HCT116 (cell line): ENCODE measurements at regions not wholly inside any gene's neighbourhood (a gene's known extent, or its start where the extent isn't known, plus 50 kb on each side); places are given as distances from the start of the nearest gene placed in this dataset.

Source experiments
- ATAC-seq: fragments of 200-7000 bp; cut with Tn5 transposase; 2 replicates; pipeline ENCODE4 v1.9.1; 2020; ENCODE audit warnings: mild to moderate bottlenecking, moderate library complexity
- BruUV-seq: library from RNA; stranded (reverse); fragments of 400-500 nt; replicated peaks from 2 replicates; lab custom pipeline; 2021; lab: Mats Ljungman, UMichigan
- CTCF ChIA-PET: fragments of 300-600 bp; sonication (Branson Sonifier 250); formaldehyde crosslinking; loops from one replicate; lab custom pipeline; 2021; ENCODE audit warnings: antibody characterized with exemption; lab: Charles Lee
- POLR2A ChIA-PET: fragments of 300-600, 350-600 bp; sonication (Branson Sonifier 250); formaldehyde crosslinking; loops from one replicate; lab custom pipeline; 2021; ENCODE audit warnings: antibody characterized with exemption; lab: Charles Lee
- RAD21 ChIA-PET, 2 experiments: fragments of 300-600 bp; sonication (Branson Sonifier 250); formaldehyde crosslinking; loops; one replicate each; lab custom pipeline; 2023; ENCODE audit warnings: low total read pairs in 2 of 2; ENCODE audit not compliant: uncharacterized antibody in 2 of 2, unreplicated experiment in 2 of 2, low non-redundant PET in 1 of 2; lab: Charles Lee
- DNase-seq: peaks from one replicate; pipeline ENCODE4 v3.0.0-alpha.2; 2010; ENCODE audit warnings: low read depth, low spot score
- H2AFZ ChIP-seq: fragments of 200-600 bp; shearing (Covaris generic), sonication (generic); 2 replicates; pipeline ENCODE4 v1.6.1; 2017; ENCODE audit warnings: low read depth, mixed run types, mixed read lengths, antibody characterized with exemption, low read length; ENCODE audit not compliant: poor library complexity, severe bottlenecking
- H3K27ac ChIP-seq: 2 replicates; pipeline ENCODE4 v1.5.1; 2012; ENCODE audit warnings: low read depth, low read length
- H3K27me3 ChIP-seq: fragments of 200-600 bp; sonication (generic); 2 replicates; pipeline ENCODE4 v1.6.1; 2016; ENCODE audit warnings: mixed run types, low read length, mixed read lengths; ENCODE audit not compliant: insufficient read depth
- H3K36me3 ChIP-seq, 2 experiments: fragments of 200-500 bp in 1 of 2; fragments of 200-600 bp in 1 of 2; sonication (Bioruptor generic) in 1 of 2; sonication (generic) in 1 of 2; 2 replicates each; pipeline versions ENCODE4 v1.5.1 to v1.6.1; 2014 to 2016; ENCODE audit warnings: low read length in 2 of 2, inconsistent platforms in 1 of 2, mixed read lengths in 1 of 2, mixed run types in 1 of 2; ENCODE audit not compliant: insufficient read depth in 2 of 2, control insufficient read depth in 1 of 2
- H3K4me1 ChIP-seq, 2 experiments: fragments of 200-600 bp in 1 of 2; sonication (generic) in 1 of 2; 2 replicates each; pipeline versions ENCODE4 v1.5.1 to v1.6.1; 2012 to 2017; ENCODE audit warnings: low read length in 2 of 2, inconsistent platforms in 1 of 2, mild to moderate bottlenecking in 1 of 2, mixed read lengths in 1 of 2, mixed run types in 1 of 2, moderate library complexity in 1 of 2; ENCODE audit not compliant: insufficient read depth in 2 of 2, control insufficient read depth in 1 of 2
- H3K4me2 ChIP-seq: fragments of 200-600 bp; sonication (generic); 2 replicates; pipeline ENCODE4 v1.6.1; 2017; ENCODE audit warnings: mixed run types, low read length, mixed read lengths
- H3K4me3 ChIP-seq, 2 experiments: fragments of 200-600 bp in 1 of 2; sonication (generic) in 1 of 2; replicated peaks in 1 of 2; 2 replicates each; pipeline ENCODE4 v1.5.1; 2011 to 2016; ENCODE audit warnings: low read length in 2 of 2, control low read depth in 1 of 2, low read depth in 1 of 2, mild to moderate bottlenecking in 1 of 2, mixed read lengths in 1 of 2, mixed run types in 1 of 2
- H3K79me2 ChIP-seq: fragments of 200-600 bp; sonication (generic); 2 replicates; pipeline ENCODE4 v1.6.1; 2017; ENCODE audit warnings: mild to moderate bottlenecking, mixed run types, low read length, moderate library complexity, mixed read lengths; ENCODE audit not compliant: insufficient read depth
- H3K9ac ChIP-seq: fragments of 200-600 bp; sonication (generic); 2 replicates; pipeline ENCODE4 v1.6.1; 2016; ENCODE audit warnings: low read length, mixed read lengths
- H3K9me2 ChIP-seq: fragments of 200-600 bp; sonication (generic), shearing (Covaris generic); 2 replicates; pipeline ENCODE4 v1.6.1; 2017; ENCODE audit warnings: mixed run types, mild to moderate bottlenecking, moderate library complexity; ENCODE audit not compliant: insufficient read depth
- H3K9me3 ChIP-seq, 2 experiments: fragments of 200-500 bp in 1 of 2; fragments of 200-600 bp in 1 of 2; sonication (Bioruptor generic) in 1 of 2; sonication (generic) in 1 of 2; 2 replicates each; pipeline ENCODE4 v1.6.1; 2014 to 2017; ENCODE audit warnings: low read length in 2 of 2, mixed read lengths in 2 of 2, inconsistent platforms in 1 of 2, low read depth in 1 of 2, mild to moderate bottlenecking in 1 of 2, mixed run types in 1 of 2, moderate library complexity in 1 of 2; ENCODE audit not compliant: control insufficient read depth in 1 of 2, insufficient read depth in 1 of 2
- H4K20me1 ChIP-seq: fragments of 200-600 bp; sonication (generic), shearing (Covaris generic); 2 replicates; pipeline ENCODE4 v1.6.1; 2017; ENCODE audit warnings: mixed run types, mild to moderate bottlenecking, moderate library complexity; ENCODE audit not compliant: insufficient read depth
- CEBPB ChIP-seq: IDR thresholded peaks from 2 replicates; pipeline ENCODE4 v1.6.1; 2012; ENCODE audit warnings: low read depth
- EGR1 ChIP-seq: IDR thresholded peaks from 2 replicates; pipeline ENCODE4 v1.6.1; 2012; ENCODE audit warnings: low read depth
- ELF1 ChIP-seq: IDR thresholded peaks from 2 replicates; pipeline ENCODE4 v1.6.1; 2012; ENCODE audit warnings: low read depth, borderline replicate concordance
- EZH2phosphoT487 ChIP-seq: fragments of 200-600 bp; IDR thresholded peaks from 2 replicates; pipeline ENCODE4 v1.6.1; 2018; ENCODE audit warnings: antibody characterized with exemption, borderline replicate concordance
- FOSL1 ChIP-seq: IDR thresholded peaks from 2 replicates; pipeline ENCODE4 v1.6.1; 2012; ENCODE audit warnings: low read depth
- JUND ChIP-seq: IDR thresholded peaks from 2 replicates; pipeline ENCODE4 v1.6.1; 2012
- SIN3A ChIP-seq: IDR thresholded peaks from 2 replicates; pipeline ENCODE4 v1.6.1; 2012; ENCODE audit warnings: low read depth
- SP1 ChIP-seq: IDR thresholded peaks from 2 replicates; pipeline ENCODE4 v1.6.1; 2012; ENCODE audit warnings: low read depth
- intact Hi-C: fragments of 100-400 bp; cut with micrococcal nuclease; formaldehyde crosslinking; loops from 2 replicates; pipeline ENCODE4 v1.10.0; 2022
- TF ChIP-seq, protein P1 (sequence below), 3 experiments: fragments of 200-600 bp in 1 of 3; sonication (generic) in 1 of 3; IDR thresholded peaks in 2 of 3; conservative IDR thresholded peaks in 1 of 3; 2 replicates each; pipeline ENCODE4 v1.5.1; 2012 to 2017; ENCODE audit warnings: low read depth in 2 of 3, low read length in 2 of 3, antibody characterized with exemption in 1 of 3, borderline replicate concordance in 1 of 3, control low read depth in 1 of 3, mild to moderate bottlenecking in 1 of 3, mixed read lengths in 1 of 3, mixed run types in 1 of 3, moderate library complexity in 1 of 3; ENCODE audit not compliant: insufficient read depth in 1 of 3

DNA sequence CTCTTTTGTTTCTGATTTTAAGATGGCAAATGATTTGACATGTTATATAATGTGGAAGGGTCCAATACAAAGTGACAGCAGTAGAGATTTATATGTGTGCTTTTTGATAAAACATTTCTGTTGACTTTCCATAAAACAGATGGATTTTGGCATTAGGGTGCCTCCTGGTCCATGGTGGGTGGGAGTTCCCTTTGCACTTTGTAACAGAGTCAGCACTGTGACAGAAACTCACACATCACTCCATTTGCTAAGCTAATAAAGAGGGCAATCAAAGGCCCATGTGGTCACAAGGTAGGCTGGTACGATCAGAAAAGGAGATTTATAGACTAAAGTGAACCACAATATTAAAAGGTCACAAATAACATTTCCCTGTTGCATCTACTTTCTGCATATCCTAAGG is 93.3 kb upstream of the NT5C1B start:
- BruUV-seq = no TSS peak
- Histone ChIP-seq H3K36me3 (no peaks in the 10 kb centered on the region), H3K9me2 (no peaks in the 10 kb centered on the region), H3K4me2 (no peak overlapping the region), H2AFZ (no peak overlapping the region), H3K79me2 (no peaks in the 10 kb centered on the region), H3K4me3 (no peak overlapping the region), H4K20me1 (no peaks in the 10 kb centered on the region), H3K9ac (no peak overlapping the region), H3K4me1 (no peaks in the 10 kb centered on the region), H3K27me3 (peaks cover 13% of the 10 kb centered on the region), H3K27ac (no peak overlapping the region), H3K9me3 (no peaks in the 10 kb centered on the region)
- ATAC-seq (no peak), DNase-seq (no peak)
- POLR2A ChIA-PET = no interaction called here
- no peak for TF ChIP-seq SIN3A
- no peak for TF ChIP-seq ELF1
- TF ChIP-seq FOSL1 = no peak
- RAD21 ChIA-PET = no interaction called here
- CTCF ChIA-PET = no interaction called here
- intact Hi-C loops = no loop called here

- H3K27ac ChIP-seq = no peak overlapping the region
- H2AFZ ChIP-seq = no peak overlapping the region
- no peaks in the 10 kb centered on the region for H4K20me1 ChIP-seq
- intact Hi-C loops = no loop called here
- no peaks in the 10 kb centered on the region for H3K36me3 ChIP-seq
- no peaks in the 10 kb centered on the region for H3K79me2 ChIP-seq
- H3K4me3 ChIP-seq = no peak overlapping the region
- TF ChIP-seq SP1 (no peak), EZH2phosphoT487 (no peak), CEBPB (no peak), FOSL1 (no peak), EGR1 (no peak), JUND (no peak), SIN3A (no peak)
- TF ChIP-seq, protein P1, sequence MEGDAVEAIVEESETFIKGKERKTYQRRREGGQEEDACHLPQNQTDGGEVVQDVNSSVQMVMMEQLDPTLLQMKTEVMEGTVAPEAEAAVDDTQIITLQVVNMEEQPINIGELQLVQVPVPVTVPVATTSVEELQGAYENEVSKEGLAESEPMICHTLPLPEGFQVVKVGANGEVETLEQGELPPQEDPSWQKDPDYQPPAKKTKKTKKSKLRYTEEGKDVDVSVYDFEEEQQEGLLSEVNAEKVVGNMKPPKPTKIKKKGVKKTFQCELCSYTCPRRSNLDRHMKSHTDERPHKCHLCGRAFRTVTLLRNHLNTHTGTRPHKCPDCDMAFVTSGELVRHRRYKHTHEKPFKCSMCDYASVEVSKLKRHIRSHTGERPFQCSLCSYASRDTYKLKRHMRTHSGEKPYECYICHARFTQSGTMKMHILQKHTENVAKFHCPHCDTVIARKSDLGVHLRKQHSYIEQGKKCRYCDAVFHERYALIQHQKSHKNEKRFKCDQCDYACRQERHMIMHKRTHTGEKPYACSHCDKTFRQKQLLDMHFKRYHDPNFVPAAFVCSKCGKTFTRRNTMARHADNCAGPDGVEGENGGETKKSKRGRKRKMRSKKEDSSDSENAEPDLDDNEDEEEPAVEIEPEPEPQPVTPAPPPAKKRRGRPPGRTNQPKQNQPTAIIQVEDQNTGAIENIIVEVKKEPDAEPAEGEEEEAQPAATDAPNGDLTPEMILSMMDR (IDR thresholded peaks at IDR 0.05 in 2 of 3, conservative IDR thresholded peaks at IDR 0.05 in 1 of 3; ENCODE audit: borderline replicate concordance in 1 of 3, insufficient read depth in 1 of 3, low read depth in 2 of 3, low read length in 2 of 3) = no peak
- ChIA-PET CTCF (no interaction called here), POLR2A (no interaction called here), RAD21 (no interaction called here)
- ATAC-seq (no peak), DNase-seq (no peak)
- H3K4me2 ChIP-seq = no peak overlapping the region
- H3K9me2 ChIP-seq = no peaks in the 10 kb centered on the region
- H3K27me3 ChIP-seq = peaks cover 4% of the 10 kb centered on the region
- 0 out of 4 replicates have a peak, but pooled peaks cover 0 to 4% of the 10 kb centered on the region in 2 experiments for H3K9me3 ChIP-seq
- no peak overlapping the region for H3K9ac ChIP-seq
- no peaks in the 10 kb centered on the region for H3K4me1 ChIP-seq
- BruUV-seq = no TSS peak
These were observed 87.9 kb upstream of the NT5C1B start for GRCh38 chr2:18677280-18677679.
